ENCODE measurements at regions not wholly inside any gene's neighbourhood (a gene's known extent, or its start where the extent isn't known, plus 50 kb on each side); places are given as distances from the start of the nearest gene placed in this dataset.

- Histone ChIP-seq H3K36me3 (no peaks in the 10 kb centered on the region), H3K9me3 (replicated peaks) (no peaks in the 10 kb centered on the region), H3K27me3 (replicated peaks) (no peaks in the 10 kb centered on the region), H3K4me3 (no peak overlapping the region), H3K27ac (no peak overlapping the region), H3K4me1 (replicated peaks) (no peaks in the 10 kb centered on the region)
- no peak for DNase-seq (ENCODE audit: low read depth in 1 of 2, low spot score in 2 of 2)
Measured at GRCh38 chrY:8202837-8203236, 1134.4 kb upstream of the TSPY4 start.

GRCh38 chrY:8241144-8241543 lies 1096.1 kb upstream of the TSPY4 start:
- H3K9me3 ChIP-seq (replicated peaks), result no peaks in the 10 kb centered on the region
- no peaks in the 10 kb centered on the region for H3K36me3 ChIP-seq
- H3K27ac ChIP-seq, result no peak overlapping the region
- H3K27me3 ChIP-seq (replicated peaks), result no peaks in the 10 kb centered on the region
- DNase-seq (ENCODE audit: low read depth in 1 of 2, low spot score in 2 of 2), result no peak
- H3K4me1 ChIP-seq (replicated peaks), result no peaks in the 10 kb centered on the region
- H3K4me3 ChIP-seq, result no peak overlapping the region

- Histone ChIP-seq H3K27ac (no peak overlapping the region), H3K4me3 (no peak overlapping the region), H3K9me3 (replicated peaks) (no peaks in the 10 kb centered on the region), H3K4me1 (replicated peaks) (no peaks in the 10 kb centered on the region), H3K27me3 (replicated peaks) (no peaks in the 10 kb centered on the region), H3K36me3 (no peaks in the 10 kb centered on the region)
- DNase-seq (ENCODE audit: low read depth in 1 of 2, low spot score in 2 of 2), result no peak
Measured at GRCh38 chrY:8273807-8274206, 1063.5 kb upstream of the TSPY4 start.

- Histone ChIP-seq H3K4me1 (replicated peaks) (no peaks in the 10 kb centered on the region), H3K36me3 (no peaks in the 10 kb centered on the region), H3K27me3 (replicated peaks) (no peaks in the 10 kb centered on the region), H3K4me3 (no peak overlapping the region), H3K27ac (no peak overlapping the region), H3K9me3 (replicated peaks) (no peaks in the 10 kb centered on the region)
- DNase-seq (ENCODE audit: low read depth in 1 of 2, low spot score in 2 of 2), result no peak
Measured at GRCh38 chrY:8305021-8305420, 1032.2 kb upstream of the TSPY4 start.

GRCh38 chrY:8324113-8324512 lies 1013.2 kb upstream of the TSPY4 start:
- Histone ChIP-seq H3K4me3 (no peak overlapping the region), H3K36me3 (no peaks in the 10 kb centered on the region), H3K9me3 (replicated peaks) (no peaks in the 10 kb centered on the region), H3K4me1 (replicated peaks) (no peaks in the 10 kb centered on the region), H3K27ac (no peak overlapping the region), H3K27me3 (replicated peaks) (no peaks in the 10 kb centered on the region)
- no peak for DNase-seq (ENCODE audit: low read depth in 1 of 2, low spot score in 2 of 2)

- no peaks in the 10 kb centered on the region for H3K4me1 ChIP-seq (replicated peaks)
- H3K36me3 ChIP-seq, result no peaks in the 10 kb centered on the region
- DNase-seq (ENCODE audit: low read depth in 1 of 2, low spot score in 2 of 2), result no peak
- H3K27me3 ChIP-seq (replicated peaks), result no peaks in the 10 kb centered on the region
- no peak overlapping the region for H3K27ac ChIP-seq
- no peaks in the 10 kb centered on the region for H3K9me3 ChIP-seq (replicated peaks)
- H3K4me3 ChIP-seq, result no peak overlapping the region
Measured at GRCh38 chrY:8326944-8327343, 1010.3 kb upstream of the TSPY4 start.

- Histone ChIP-seq H3K4me3 (no peak overlapping the region), H3K27me3 (replicated peaks) (no peaks in the 10 kb centered on the region), H3K27ac (no peak overlapping the region), H3K4me1 (replicated peaks) (no peaks in the 10 kb centered on the region), H3K9me3 (replicated peaks) (no peaks in the 10 kb centered on the region), H3K36me3 (no peaks in the 10 kb centered on the region)
- DNase-seq (ENCODE audit: low read depth in 1 of 2, low spot score in 2 of 2), result no peak
Measured at GRCh38 chrY:8327708-8328354, 1009.4 kb upstream of the TSPY4 start.

GRCh38 chrY:8329431-8329830 lies 1007.8 kb upstream of the TSPY4 start:
- H3K27me3 ChIP-seq (replicated peaks), result no peaks in the 10 kb centered on the region
- H3K4me1 ChIP-seq (replicated peaks), result no peaks in the 10 kb centered on the region
- no peaks in the 10 kb centered on the region for H3K9me3 ChIP-seq (replicated peaks)
- H3K27ac ChIP-seq, result no peak overlapping the region
- no peaks in the 10 kb centered on the region for H3K36me3 ChIP-seq
- H3K4me3 ChIP-seq, result no peak overlapping the region
- DNase-seq (ENCODE audit: low read depth in 1 of 2, low spot score in 2 of 2), result no peak

GRCh38 chrY:8329929-8330328 lies 1007.3 kb upstream of the TSPY4 start:
- Histone ChIP-seq H3K4me3 (no peak overlapping the region), H3K27me3 (replicated peaks) (no peaks in the 10 kb centered on the region), H3K27ac (no peak overlapping the region), H3K36me3 (no peaks in the 10 kb centered on the region), H3K4me1 (replicated peaks) (no peaks in the 10 kb centered on the region), H3K9me3 (replicated peaks) (no peaks in the 10 kb centered on the region)
- no peak for DNase-seq (ENCODE audit: low read depth in 1 of 2, low spot score in 2 of 2)

GRCh38 chrY:8333328-8333727 lies 1003.9 kb upstream of the TSPY4 start:
- Histone ChIP-seq H3K27ac (no peak overlapping the region), H3K9me3 (replicated peaks) (no peaks in the 10 kb centered on the region), H3K4me3 (no peak overlapping the region), H3K27me3 (replicated peaks) (no peaks in the 10 kb centered on the region), H3K36me3 (no peaks in the 10 kb centered on the region), H3K4me1 (replicated peaks) (no peaks in the 10 kb centered on the region)
- DNase-seq (ENCODE audit: low read depth in 1 of 2, low spot score in 2 of 2), result no peak

- no peak for DNase-seq (ENCODE audit: low read depth in 1 of 2, low spot score in 2 of 2)
- Histone ChIP-seq H3K4me1 (replicated peaks) (no peaks in the 10 kb centered on the region), H3K27me3 (replicated peaks) (no peaks in the 10 kb centered on the region), H3K27ac (no peak overlapping the region), H3K9me3 (replicated peaks) (no peaks in the 10 kb centered on the region), H3K4me3 (no peak overlapping the region), H3K36me3 (no peaks in the 10 kb centered on the region)
Measured at GRCh38 chrY:8335299-8335835, 1001.9 kb upstream of the TSPY4 start.

- H3K27me3 ChIP-seq (replicated peaks), result no peaks in the 10 kb centered on the region
- no peaks in the 10 kb centered on the region for H3K9me3 ChIP-seq (replicated peaks)
- H3K36me3 ChIP-seq, result no peaks in the 10 kb centered on the region
- no peak overlapping the region for H3K4me3 ChIP-seq
- DNase-seq (ENCODE audit: low read depth in 1 of 2, low spot score in 2 of 2), result no peak
- no peak overlapping the region for H3K27ac ChIP-seq
- no peaks in the 10 kb centered on the region for H3K4me1 ChIP-seq (replicated peaks)
Measured at GRCh38 chrY:8336112-8336774, 1001.0 kb upstream of the TSPY4 start.

GRCh38 chrY:8341000-8341399 lies 996.3 kb upstream of the TSPY4 start:
- Histone ChIP-seq H3K9me3 (replicated peaks) (no peaks in the 10 kb centered on the region), H3K27me3 (replicated peaks) (no peaks in the 10 kb centered on the region), H3K36me3 (no peaks in the 10 kb centered on the region)

GRCh38 chrY:8342173-8342572 lies 995.1 kb upstream of the TSPY4 start:
- Histone ChIP-seq H3K4me1 (replicated peaks) (no peaks in the 10 kb centered on the region), H3K4me3 (no peak overlapping the region), H3K27ac (no peak overlapping the region), H3K36me3 (no peaks in the 10 kb centered on the region), H3K9me3 (replicated peaks) (no peaks in the 10 kb centered on the region), H3K27me3 (replicated peaks) (no peaks in the 10 kb centered on the region)
- no peak for DNase-seq (ENCODE audit: low read depth in 1 of 2, low spot score in 2 of 2)

More at GRCh38 chrY:8341000-8341399, 996.3 kb upstream of the TSPY4 start:
- no peak overlapping the region for H3K27ac ChIP-seq
- H3K4me3 ChIP-seq, result no peak overlapping the region
- H3K4me1 ChIP-seq (replicated peaks), result no peaks in the 10 kb centered on the region
- no peak for DNase-seq (ENCODE audit: low read depth in 1 of 2, low spot score in 2 of 2)

Measured in SJSA1 (cell line).